Glutamatergic neuron (in vitro differentiated cells): ENCODE measurements at regions not wholly inside any gene's neighbourhood (a gene's known extent, or its start where the extent isn't known, plus 50 kb on each side); places are given as distances from the start of the nearest gene placed in this dataset.
A peak's percentile ranks its signal among the peaks of the same experiment; 100 is the strongest.
"Not testable (repeated sequence)": the region's sequence is repeated elsewhere in the genome, so short reads cannot be mapped to it uniquely, and the experiment has no call there.

Experiments used
- DNase-seq: peaks from one replicate; pipeline ENCODE4 v3.0.0; 2022
- H3K27ac Mint-ChIP-seq: one replicate; pipeline ENCODE4 v1.8.0; 2020; ENCODE audit warnings: mild to moderate bottlenecking, mixed read lengths, inconsistent platforms; ENCODE audit not compliant: unreplicated experiment
- H3K27me3 Mint-ChIP-seq: one replicate; pipeline ENCODE4 v1.8.0; 2020; ENCODE audit warnings: mild to moderate bottlenecking, moderate library complexity, mixed read lengths, inconsistent platforms; ENCODE audit not compliant: unreplicated experiment
- H3K36me3 Mint-ChIP-seq: one replicate; pipeline ENCODE4 v1.8.0; 2020; ENCODE audit warnings: mild to moderate bottlenecking, mixed read lengths, inconsistent platforms; ENCODE audit not compliant: unreplicated experiment
- H3K4me1 Mint-ChIP-seq: one replicate; pipeline ENCODE4 v1.8.0; 2020; ENCODE audit warnings: mild to moderate bottlenecking, low read depth, mixed read lengths, inconsistent platforms; ENCODE audit not compliant: unreplicated experiment
- H3K4me3 Mint-ChIP-seq: one replicate; pipeline ENCODE4 v1.8.0; 2020; ENCODE audit warnings: mild to moderate bottlenecking, mixed read lengths, inconsistent platforms; ENCODE audit not compliant: unreplicated experiment
- H3K9me3 Mint-ChIP-seq: one replicate; pipeline ENCODE4 v1.8.0; 2020; ENCODE audit warnings: mild to moderate bottlenecking, moderate library complexity, mixed read lengths, inconsistent platforms; ENCODE audit not compliant: unreplicated experiment
- TF ChIP-seq, protein P1 (sequence below): fragments of 200-600 bp; sonication (generic); IDR thresholded peaks from one replicate; pipeline ENCODE4 v1.5.0; 2021; ENCODE audit not compliant: partially characterized antibody, unreplicated experiment

DNA sequence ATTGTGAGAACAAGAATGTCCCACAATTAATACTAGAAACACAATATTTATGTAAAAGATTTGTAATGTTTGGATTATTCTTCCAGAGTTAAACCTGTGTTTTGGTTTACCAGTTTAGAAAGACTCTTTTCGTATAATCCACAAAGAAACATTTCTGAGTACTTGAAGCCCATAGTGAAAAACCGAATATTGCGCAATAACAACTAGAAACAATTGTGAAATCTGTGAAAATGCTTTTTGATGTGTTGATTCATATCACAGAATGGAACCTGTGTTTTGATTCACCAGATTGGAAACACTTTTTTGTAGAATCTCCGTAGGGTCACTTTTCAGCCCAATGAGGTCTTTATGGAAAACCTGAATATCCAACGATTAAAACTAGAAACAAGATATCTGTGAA lies 386.2 kb downstream of the PRDM9 start:
- Mint-ChIP-seq H3K4me3 (no peak overlapping the region), H3K27me3 (no peaks in the 10 kb centered on the region), H3K9me3 (peaks cover 1% of the 10 kb centered on the region), H3K36me3 (no peaks in the 10 kb centered on the region), H3K27ac (no peak overlapping the region), H3K4me1 (no peaks in the 10 kb centered on the region)
- no peak for DNase-seq
- TF ChIP-seq, protein P1, sequence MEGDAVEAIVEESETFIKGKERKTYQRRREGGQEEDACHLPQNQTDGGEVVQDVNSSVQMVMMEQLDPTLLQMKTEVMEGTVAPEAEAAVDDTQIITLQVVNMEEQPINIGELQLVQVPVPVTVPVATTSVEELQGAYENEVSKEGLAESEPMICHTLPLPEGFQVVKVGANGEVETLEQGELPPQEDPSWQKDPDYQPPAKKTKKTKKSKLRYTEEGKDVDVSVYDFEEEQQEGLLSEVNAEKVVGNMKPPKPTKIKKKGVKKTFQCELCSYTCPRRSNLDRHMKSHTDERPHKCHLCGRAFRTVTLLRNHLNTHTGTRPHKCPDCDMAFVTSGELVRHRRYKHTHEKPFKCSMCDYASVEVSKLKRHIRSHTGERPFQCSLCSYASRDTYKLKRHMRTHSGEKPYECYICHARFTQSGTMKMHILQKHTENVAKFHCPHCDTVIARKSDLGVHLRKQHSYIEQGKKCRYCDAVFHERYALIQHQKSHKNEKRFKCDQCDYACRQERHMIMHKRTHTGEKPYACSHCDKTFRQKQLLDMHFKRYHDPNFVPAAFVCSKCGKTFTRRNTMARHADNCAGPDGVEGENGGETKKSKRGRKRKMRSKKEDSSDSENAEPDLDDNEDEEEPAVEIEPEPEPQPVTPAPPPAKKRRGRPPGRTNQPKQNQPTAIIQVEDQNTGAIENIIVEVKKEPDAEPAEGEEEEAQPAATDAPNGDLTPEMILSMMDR, result no peak

DNA sequence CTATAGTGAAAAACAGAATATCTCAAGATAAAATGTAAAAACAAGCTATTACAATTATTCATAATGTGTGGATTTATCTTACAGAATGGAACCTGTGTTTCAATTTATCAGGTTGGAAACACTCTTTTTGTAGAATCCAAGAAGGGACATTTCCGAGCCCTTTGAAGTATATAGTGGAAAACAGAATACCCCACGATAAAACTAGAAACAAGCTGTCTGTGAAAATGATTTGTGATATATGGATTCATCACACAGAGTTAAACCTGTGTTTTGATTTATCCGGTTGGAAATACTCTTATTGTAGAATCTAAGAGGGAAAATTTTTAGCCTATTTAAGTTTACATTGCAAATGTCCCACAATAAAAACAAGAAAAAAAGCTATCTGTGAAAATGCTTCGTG lies 388.2 kb downstream of the PRDM9 start:
- Mint-ChIP-seq H3K27ac (no peak overlapping the region), H3K4me3 (no peak overlapping the region), H3K9me3 (peaks cover 1% of the 10 kb centered on the region), H3K36me3 (no peaks in the 10 kb centered on the region), H3K27me3 (no peaks in the 10 kb centered on the region), H3K4me1 (no peaks in the 10 kb centered on the region)
- DNase-seq, result no peak
- TF ChIP-seq, protein P1, result no peak

DNA sequence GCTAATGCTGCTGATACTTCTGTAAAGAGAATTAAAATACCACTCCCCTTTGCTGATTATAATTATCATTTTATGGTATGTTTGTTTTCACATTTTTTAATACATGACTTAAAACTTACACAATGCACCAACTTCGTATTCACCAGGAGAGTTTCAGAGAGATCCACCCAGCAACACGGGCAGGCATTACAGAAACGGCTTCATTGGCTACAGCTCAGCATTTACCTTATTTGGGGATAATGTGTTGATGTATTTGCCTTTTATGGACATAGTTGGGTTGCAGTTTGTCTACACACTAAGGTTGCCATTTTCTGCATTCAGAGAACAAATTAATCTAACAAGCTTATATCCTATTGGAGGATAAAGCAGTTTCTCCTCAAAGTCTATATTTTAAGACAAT lies 423.6 kb downstream of the PRDM9 start:
- Mint-ChIP-seq H3K4me3 (no peak overlapping the region), H3K9me3 (peaks cover 2% of the 10 kb centered on the region), H3K27ac (no peak overlapping the region), H3K27me3 (no peaks in the 10 kb centered on the region), H3K36me3 (no peaks in the 10 kb centered on the region), H3K4me1 (no peaks in the 10 kb centered on the region)
- DNase-seq, result no peak
- TF ChIP-seq, protein P1, result no peak

DNA sequence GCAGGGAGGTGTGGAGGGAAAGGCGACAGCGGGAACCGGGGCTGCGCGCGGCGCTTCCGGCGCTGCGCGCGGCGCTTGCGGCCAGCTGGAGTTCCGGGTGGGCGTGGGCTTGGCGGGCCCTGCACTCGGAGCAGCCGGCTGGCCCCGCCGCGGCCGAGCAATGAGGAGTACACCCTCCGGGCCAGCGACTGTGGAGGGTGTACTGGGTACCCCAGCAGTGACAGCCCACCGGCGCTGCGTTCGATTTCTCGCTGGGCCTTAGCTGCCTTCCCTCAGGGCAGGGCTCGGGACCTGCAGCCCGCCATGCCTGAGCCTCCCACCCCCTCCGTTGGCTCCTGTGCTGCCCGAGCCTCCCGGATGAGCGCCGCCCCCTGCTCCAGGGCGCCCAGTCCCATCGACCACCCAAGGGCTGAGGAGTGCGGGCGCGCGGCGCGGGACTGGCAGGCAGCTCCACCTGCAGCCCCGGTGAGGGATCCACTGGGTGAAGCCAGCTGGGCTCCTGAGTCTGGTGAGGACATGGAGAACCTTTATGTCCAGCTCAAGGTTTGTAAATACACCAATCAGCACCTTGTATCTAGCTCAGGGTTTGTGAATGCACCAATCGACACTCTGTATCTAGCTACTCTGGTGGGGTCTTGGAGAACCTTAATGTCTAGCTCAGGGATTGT lies 444.0 kb downstream of the PRDM9 start:
- DNase-seq, result peak; percentile 74
- Mint-ChIP-seq H3K27ac (peak overlapping the region; percentile 91), H3K4me3 (peak overlapping the region; percentile 61)
- H3K36me3 Mint-ChIP-seq, H3K4me1 Mint-ChIP-seq, H3K27me3 Mint-ChIP-seq, H3K9me3 Mint-ChIP-seq: not testable (repeated sequence)

DNA sequence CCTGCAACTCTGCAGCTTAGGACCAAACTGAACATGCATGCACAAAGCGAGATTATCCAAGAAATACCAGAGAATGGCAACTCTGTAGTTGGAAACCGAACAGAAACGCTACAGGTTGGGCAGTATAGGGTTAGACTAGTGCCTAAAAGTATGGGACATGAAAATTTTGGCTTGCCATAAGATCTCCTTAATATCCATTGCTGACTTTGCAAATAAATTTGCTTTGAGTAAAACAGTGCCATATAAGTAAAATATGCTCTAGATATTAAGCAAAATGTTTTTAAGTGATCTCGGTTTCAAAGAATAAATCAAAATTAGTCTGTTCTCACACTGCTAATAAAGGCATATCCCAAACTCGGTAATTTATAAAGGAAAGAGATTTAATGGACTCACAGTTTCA lies 456.0 kb downstream of the PRDM9 start:
- DNase-seq, result no peak
- TF ChIP-seq, protein P1, result no peak
- H3K9me3 Mint-ChIP-seq, result no peaks in the 10 kb centered on the region
- H3K27ac Mint-ChIP-seq, result no peak overlapping the region
- no peak overlapping the region for H3K4me3 Mint-ChIP-seq
- H3K4me1 Mint-ChIP-seq, result no peaks in the 10 kb centered on the region
- no peaks in the 10 kb centered on the region for H3K36me3 Mint-ChIP-seq
- no peaks in the 10 kb centered on the region for H3K27me3 Mint-ChIP-seq

DNA sequence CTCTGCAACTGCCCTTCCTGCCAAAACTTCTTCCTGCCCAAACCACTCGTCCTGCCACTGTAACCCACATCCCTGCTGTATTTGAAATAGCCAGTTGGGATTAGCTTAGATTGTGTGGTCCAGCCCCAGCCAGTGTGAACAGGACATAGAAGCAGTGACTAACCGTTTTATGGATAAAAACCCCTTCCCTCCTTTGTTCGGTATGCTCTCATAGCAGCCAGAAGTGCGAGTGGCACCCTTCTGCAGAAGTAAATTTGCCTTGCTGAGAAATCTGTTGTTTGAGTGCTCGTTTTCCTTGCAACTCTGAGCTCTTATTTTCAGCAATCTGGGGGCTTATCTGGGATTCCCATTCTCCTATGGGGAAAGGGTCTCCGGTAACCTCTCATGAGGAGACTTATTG lies 470.0 kb downstream of the PRDM9 start:
- H3K27ac Mint-ChIP-seq, result no peak overlapping the region
- H3K4me3 Mint-ChIP-seq, result no peak overlapping the region
- H3K9me3 Mint-ChIP-seq, result peaks cover 5% of the 10 kb centered on the region
- H3K36me3 Mint-ChIP-seq, result peaks cover 22% of the 10 kb centered on the region
- H3K4me1 Mint-ChIP-seq, result no peaks in the 10 kb centered on the region
- peaks cover 1% of the 10 kb centered on the region for H3K27me3 Mint-ChIP-seq
- no peak for DNase-seq
- TF ChIP-seq, protein P1, result no peak
